Mucosa of descending colon (tissue), 3 donors: ENCODE measurements at regions not wholly inside any gene's neighbourhood (a gene's known extent, or its start where the extent isn't known, plus 50 kb on each side); places are given as distances from the start of the nearest gene placed in this dataset.
"Not testable (repeated sequence)": the region's sequence is repeated elsewhere in the genome, so short reads cannot be mapped to it uniquely, and the experiment has no call there.

Source experiments
- ATAC-seq: fragments of 200-7000 bp; cut with Tn5 transposase; one replicate; pipeline ENCODE4 v1.9.1; 2020; ENCODE audit warnings: mild to moderate bottlenecking, moderate library complexity
- DNase-seq, 3 donors: peaks; one replicate each; pipeline ENCODE4 v3.0.0-alpha.2; 2020
- H3K36me3 ChIP-seq: fragments of 200-600 bp; one replicate; pipeline ENCODE4 v1.8.0; 2021; ENCODE audit warnings: low read depth, mild to moderate bottlenecking
- H3K4me1 ChIP-seq: fragments of 200-600 bp; one replicate; pipeline ENCODE4 v1.8.0; 2021; ENCODE audit warnings: low read depth, mild to moderate bottlenecking
- H3K4me3 ChIP-seq: fragments of 200-600 bp; one replicate; pipeline ENCODE4 v1.8.0; 2021; ENCODE audit warnings: mild to moderate bottlenecking
- H3K9me3 ChIP-seq: fragments of 200-600 bp; one replicate; pipeline ENCODE4 v1.8.0; 2021; ENCODE audit warnings: mild to moderate bottlenecking
- intact Hi-C, 2 donors: fragments of 100-400 bp; cut with DNase I in 1 of 2; cut with micrococcal nuclease in 1 of 2; formaldehyde crosslinking; loops; one replicate each; pipeline versions ENCODE4 v1.11.0 to v1.11.1; 2022; cut with DNase I, micrococcal nuclease
- TF ChIP-seq, protein P1 (sequence below): fragments of 200-600 bp; IDR thresholded peaks from one replicate; pipeline ENCODE4 v1.8.0; 2022; ENCODE audit warnings: antibody characterized with exemption, mild to moderate bottlenecking
- donor health status: DM: no; HTN: no; CAD: no; lungs with moderate emphysema.
- donor health status: DM: no; HTN: no; CAD: no.
- donor health status: DM: no; HTN: yes; CAD: no.

DNA sequence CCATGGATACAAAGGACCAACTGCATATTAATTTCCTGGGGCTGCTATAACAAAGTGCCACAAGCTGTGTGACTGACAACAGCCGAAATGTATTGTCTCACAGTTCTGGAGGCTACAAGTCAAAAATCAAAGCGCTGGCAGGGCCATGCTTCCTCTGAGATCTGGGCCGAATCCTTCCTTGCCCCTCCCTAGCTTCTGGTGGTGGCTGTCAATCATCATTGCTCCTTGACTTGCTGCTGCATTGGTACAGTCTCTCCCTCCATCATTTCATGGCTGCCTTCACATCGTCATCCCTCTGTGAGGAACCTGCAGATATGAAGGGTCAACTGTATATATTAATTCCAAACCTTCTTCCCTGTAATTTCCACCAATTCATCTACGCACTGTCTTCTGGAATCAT, 118.3 kb downstream of the EXOC5 start:
- ATAC-seq, result no peak
- H3K4me3 ChIP-seq, result no peak overlapping the region
- H3K4me1 ChIP-seq, result no peaks in the 10 kb centered on the region
- DNase-seq, result no peak
- TF ChIP-seq, protein P1, sequence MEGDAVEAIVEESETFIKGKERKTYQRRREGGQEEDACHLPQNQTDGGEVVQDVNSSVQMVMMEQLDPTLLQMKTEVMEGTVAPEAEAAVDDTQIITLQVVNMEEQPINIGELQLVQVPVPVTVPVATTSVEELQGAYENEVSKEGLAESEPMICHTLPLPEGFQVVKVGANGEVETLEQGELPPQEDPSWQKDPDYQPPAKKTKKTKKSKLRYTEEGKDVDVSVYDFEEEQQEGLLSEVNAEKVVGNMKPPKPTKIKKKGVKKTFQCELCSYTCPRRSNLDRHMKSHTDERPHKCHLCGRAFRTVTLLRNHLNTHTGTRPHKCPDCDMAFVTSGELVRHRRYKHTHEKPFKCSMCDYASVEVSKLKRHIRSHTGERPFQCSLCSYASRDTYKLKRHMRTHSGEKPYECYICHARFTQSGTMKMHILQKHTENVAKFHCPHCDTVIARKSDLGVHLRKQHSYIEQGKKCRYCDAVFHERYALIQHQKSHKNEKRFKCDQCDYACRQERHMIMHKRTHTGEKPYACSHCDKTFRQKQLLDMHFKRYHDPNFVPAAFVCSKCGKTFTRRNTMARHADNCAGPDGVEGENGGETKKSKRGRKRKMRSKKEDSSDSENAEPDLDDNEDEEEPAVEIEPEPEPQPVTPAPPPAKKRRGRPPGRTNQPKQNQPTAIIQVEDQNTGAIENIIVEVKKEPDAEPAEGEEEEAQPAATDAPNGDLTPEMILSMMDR, result no peak
- intact Hi-C loops, result no loop called here
- no peaks in the 10 kb centered on the region for H3K9me3 ChIP-seq
- H3K36me3 ChIP-seq, result no peaks in the 10 kb centered on the region

DNA sequence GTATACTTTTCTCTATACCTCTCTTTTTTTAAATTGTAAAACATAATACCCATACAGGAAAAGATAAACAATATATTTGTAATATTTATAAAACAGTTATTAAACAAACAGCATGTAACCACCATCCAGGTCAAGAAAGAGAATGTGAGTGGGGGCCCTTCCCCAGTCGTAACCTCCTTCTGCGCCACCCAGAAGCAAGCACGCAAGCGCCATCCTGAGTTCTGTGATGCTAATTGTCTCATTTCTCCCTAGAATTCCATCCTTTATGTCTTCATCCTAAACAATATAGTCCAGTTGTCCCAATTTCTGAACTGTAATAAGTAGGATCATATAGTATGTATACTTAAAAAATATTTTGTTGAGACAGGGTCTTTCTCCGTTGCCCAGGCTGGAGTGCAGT, 129.5 kb downstream of the EXOC5 start:
- Histone ChIP-seq H3K4me1 (no peaks in the 10 kb centered on the region), H3K36me3 (no peaks in the 10 kb centered on the region), H3K9me3 (no peaks in the 10 kb centered on the region), H3K4me3 (no peak overlapping the region)
- no peak for ATAC-seq
- intact Hi-C loops, result no loop called here
- no peak for DNase-seq
- TF ChIP-seq, protein P1, result no peak

DNA sequence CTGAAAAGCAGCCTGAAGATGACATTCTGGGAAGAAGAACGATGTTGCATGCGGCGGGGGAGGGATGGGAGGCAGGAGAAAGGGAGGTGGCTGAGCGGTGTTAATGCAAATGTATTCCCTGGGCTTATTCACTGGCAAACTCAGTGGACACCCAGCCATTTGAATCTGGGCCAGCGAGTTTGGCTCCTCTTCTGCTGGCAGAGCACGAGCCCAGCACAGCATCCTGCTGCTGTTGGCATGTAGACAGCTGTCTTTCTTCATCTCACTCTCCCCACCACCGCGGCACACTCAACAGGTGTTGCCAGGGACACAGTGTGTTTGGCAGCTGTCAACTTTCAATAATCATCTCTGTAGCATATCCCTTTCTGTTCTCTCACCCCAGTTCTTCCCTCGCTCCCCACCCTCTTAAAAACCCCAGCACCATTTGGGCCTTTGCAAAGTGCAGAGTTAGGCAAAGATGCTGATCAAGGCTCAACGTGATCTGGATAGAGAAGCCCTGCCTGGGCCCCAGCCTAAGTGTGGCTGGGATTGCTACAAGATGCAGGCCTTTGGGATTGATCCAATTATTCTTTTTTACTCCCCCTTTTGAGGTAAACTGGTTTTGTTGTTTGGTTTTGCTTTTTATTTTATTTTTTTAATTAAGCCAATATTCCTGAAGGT, 131.9 kb downstream of the EXOC5 start:
- Histone ChIP-seq H3K9me3 (no peaks in the 10 kb centered on the region), H3K4me1 (no peaks in the 10 kb centered on the region), H3K4me3 (no peak overlapping the region), H3K36me3 (no peaks in the 10 kb centered on the region)
- ATAC-seq, result no peak
- DNase-seq, result no peak
- intact Hi-C loops, result no loop called here
- TF ChIP-seq, protein P1, result no peak

DNA sequence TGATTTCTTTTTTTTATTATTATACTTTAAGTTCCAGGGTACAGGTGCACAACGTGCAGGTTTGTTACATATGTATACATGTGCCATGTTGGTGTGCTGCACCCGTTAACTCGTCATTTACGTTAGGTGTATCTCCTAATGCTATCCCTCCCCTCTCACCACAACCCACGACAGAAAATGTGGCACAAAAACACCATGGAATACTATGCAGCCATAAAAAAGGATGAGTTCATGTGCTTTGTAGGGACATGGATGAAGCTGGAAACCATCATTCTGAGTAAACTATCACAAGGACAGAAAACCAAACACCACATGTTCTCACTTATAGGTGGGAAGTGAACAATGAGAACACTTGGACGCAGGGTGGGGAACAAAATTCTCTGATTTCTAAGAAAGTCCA, 140.9 kb downstream of the EXOC5 start:
- H3K36me3 ChIP-seq, H3K4me1 ChIP-seq, DNase-seq, intact Hi-C loops, ATAC-seq, H3K9me3 ChIP-seq, H3K4me3 ChIP-seq: not testable (repeated sequence)

DNA sequence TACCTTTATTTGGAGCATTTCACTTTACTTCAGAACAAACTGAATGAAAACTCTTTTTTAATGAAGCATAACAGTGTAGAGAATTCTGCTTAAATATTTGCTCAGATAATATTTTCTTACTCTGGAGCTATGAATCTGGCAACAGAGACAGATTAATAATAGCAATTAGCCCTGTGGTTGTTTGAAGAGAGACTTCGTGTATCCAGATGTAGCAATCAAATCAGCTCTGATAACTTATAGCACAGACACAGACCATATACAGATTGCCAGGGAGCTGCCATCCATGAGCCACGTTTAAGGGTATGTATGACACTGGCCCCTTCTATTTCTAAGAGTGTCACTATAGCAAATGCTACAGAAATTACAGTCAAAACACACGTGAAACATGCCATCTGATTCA, 146.6 kb downstream of the EXOC5 start:
- H3K36me3 ChIP-seq, result no peaks in the 10 kb centered on the region
- TF ChIP-seq, protein P1, result no peak

DNA sequence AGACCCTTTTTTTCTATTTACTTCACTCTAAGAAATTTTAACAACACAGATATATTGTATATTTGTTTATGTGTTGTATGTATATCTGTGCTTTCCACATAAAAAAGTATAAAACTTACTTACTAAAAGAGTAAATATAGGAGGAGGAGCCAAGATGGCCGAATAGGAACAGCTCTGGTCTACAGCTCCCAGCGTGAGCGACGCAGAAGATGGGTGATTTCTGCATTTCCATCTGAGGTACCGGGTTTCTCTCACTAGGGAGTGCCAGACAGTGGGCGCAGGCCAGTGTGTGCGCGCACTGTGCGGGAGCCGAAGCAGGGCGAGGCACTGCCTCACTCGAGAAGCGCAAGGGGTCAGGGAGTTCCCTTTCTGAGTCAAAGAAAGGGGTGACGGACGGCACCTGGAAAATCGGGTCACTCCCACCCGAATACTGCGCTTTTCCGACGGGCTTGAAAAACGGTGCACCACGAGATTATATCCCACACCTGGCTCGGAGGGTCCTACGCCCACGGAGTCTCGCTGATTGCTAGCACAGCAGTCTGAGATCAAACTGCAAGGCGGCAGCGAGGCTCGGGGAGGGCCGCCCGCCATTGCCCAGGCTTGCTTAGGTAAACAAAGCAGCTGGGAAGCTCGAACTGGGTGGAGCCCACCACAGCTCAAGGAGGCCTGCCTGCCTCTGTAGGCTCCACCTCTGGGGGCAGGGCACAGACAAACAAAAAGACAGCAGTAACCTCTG, 156.5 kb downstream of the EXOC5 start:
- H3K9me3 ChIP-seq, H3K36me3 ChIP-seq, ATAC-seq, H3K4me1 ChIP-seq, intact Hi-C loops, H3K4me3 ChIP-seq: not testable (repeated sequence)
- peak in 2 of 3 donors; percentile 2 to 33 for DNase-seq

More for the DNA sequence above, 146.6 kb downstream of the EXOC5 start:
- H3K4me1 ChIP-seq, result no peaks in the 10 kb centered on the region
- H3K4me3 ChIP-seq, result no peak overlapping the region
- DNase-seq, result no peak
- no peaks in the 10 kb centered on the region for H3K9me3 ChIP-seq
- intact Hi-C loops, result no loop called here
- no peak for ATAC-seq

DNA sequence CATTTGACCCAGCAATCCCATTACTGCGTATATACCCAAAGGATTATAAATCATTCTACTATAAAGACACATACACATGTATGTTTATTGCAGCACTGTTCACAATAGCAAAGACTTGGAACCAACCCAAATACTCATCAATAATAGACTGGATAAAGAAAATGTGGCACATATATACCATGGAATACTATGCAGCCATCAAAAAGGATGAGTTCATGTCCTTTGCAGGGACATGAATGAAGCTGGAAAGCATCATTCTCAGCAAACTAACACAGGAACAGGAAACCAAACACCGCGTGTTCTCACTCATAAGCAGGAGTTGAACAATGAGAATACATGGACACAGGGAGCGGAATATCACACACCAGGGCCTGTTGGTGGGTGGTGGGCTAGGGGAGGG, 158.3 kb downstream of the EXOC5 start:
- ATAC-seq, intact Hi-C loops: not testable (repeated sequence)

More for the DNA sequence above, 158.3 kb downstream of the EXOC5 start:
- H3K4me1 ChIP-seq, H3K4me3 ChIP-seq, H3K9me3 ChIP-seq, H3K36me3 ChIP-seq, DNase-seq: not testable (repeated sequence)
